Muscle layer of duodenum (tissue), 2 donors: ENCODE measurements at regions not wholly inside any gene's neighbourhood (a gene's known extent, or its start where the extent isn't known, plus 50 kb on each side); places are given as distances from the start of the nearest gene placed in this dataset.

Experiments
- H3K27ac ChIP-seq: one replicate; pipeline ENCODE4 v1.7.0; 2013; ENCODE audit warnings: mild to moderate bottlenecking, low read length
- H3K27me3 ChIP-seq: one replicate; pipeline ENCODE4 v1.7.0; 2013; ENCODE audit warnings: low read depth, mild to moderate bottlenecking, control low read depth, low read length
- H3K36me3 ChIP-seq, 2 donors: one replicate each; pipeline ENCODE4 v1.7.0; 2013; ENCODE audit warnings: low read length in 2 of 2, control low read depth in 1 of 2, mild to moderate bottlenecking in 1 of 2; ENCODE audit not compliant: insufficient read depth in 2 of 2, control insufficient read depth in 1 of 2
- H3K4me1 ChIP-seq, 2 donors: one replicate each; pipeline ENCODE4 v1.7.0; 2013; ENCODE audit warnings: low read length in 2 of 2, mild to moderate bottlenecking in 2 of 2, control low read depth in 1 of 2, moderate library complexity in 1 of 2; ENCODE audit not compliant: insufficient read depth in 2 of 2, control insufficient read depth in 1 of 2
- H3K4me3 ChIP-seq, 2 donors: one replicate each; pipeline ENCODE4 v1.7.0; 2013; ENCODE audit warnings: low read length in 2 of 2, low read depth in 1 of 2, mild to moderate bottlenecking in 1 of 2
- H3K9me3 ChIP-seq, 2 donors: one replicate each; pipeline ENCODE4 v1.7.0; 2013; ENCODE audit warnings: low read length in 2 of 2, control low read depth in 1 of 2, mild to moderate bottlenecking in 1 of 2; ENCODE audit not compliant: control insufficient read depth in 1 of 2
- donor health status: healthy.

DNA sequence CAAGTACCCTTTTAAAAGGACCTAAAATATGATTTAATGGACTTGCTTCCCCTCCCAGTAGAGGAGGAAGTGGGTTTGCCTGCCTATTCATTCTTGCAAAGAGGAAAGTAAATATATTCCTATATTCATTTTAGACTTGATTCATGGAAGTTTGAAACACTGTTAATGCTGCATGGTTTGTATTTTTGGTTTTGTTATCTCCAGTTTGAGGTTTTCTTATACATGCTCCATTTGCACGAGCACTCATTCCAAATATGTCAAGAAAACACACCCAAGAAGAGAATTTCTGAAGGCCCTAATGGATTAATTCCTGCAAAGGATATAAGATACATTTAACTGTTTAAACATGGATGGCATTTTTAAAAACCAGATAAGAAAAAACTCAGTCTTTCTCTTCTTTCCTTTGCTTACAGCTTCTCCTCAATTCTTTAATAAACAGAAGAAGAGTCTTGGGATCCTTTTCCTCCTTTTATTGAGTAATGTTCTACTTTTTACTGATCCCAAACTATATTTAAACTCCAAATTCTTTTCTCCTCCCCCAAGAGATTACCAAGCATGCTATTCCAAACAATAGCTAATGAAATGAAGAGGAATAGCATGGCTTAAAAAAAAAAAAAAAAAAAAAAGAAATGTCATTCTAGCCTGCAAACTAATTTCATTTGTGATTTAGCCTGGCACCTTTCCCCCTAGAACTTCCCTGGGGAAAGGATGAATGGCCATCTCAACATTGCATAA is 54.6 kb upstream of the LDB2 start:
- Histone ChIP-seq H3K9me3 (peaks cover 0 to 8% of the 10 kb centered on the region in 2 donors), H3K36me3 (no peaks in the 10 kb centered on the region), H3K4me3 (peak overlapping the region in 1 of 2 donors; percentile 17), H3K27me3 (no peaks in the 10 kb centered on the region), H3K27ac (no peak overlapping the region), H3K4me1 (no peaks in the 10 kb centered on the region)

DNA sequence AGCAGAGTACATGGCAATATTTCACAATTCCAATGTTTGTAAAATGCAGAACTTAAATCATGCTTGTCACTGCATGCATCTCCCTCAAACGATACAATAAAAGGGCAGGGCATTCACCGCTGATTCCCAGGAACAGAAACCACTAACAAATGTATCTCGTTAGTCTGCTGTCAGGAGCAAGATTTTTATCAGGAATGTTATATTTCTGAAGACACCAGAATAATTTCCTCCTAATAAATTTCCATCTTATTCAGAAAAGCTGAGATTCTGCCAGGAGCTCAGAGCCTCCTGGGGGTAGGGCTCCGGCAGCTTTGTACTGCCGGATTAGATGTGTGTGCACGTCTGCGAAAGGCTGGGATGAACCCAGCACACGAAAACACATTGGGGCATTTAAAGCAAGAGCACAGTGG is 54.0 kb upstream of the LDB2 start:
- Histone ChIP-seq H3K4me3 (peak overlapping the region in 1 of 2 donors; percentile 17), H3K27ac (no peak overlapping the region), H3K4me1 (no peaks in the 10 kb centered on the region), H3K9me3 (peaks cover 0 to 8% of the 10 kb centered on the region in 2 donors), H3K27me3 (no peaks in the 10 kb centered on the region), H3K36me3 (no peaks in the 10 kb centered on the region)
